GM12891 (cell line): ENCODE measurements at regions not wholly inside any gene's neighbourhood (a gene's known extent, or its start where the extent isn't known, plus 50 kb on each side); places are given as distances from the start of the nearest gene placed in this dataset.

Experiments used
- PAX5 ChIP-seq: IDR thresholded peaks from 2 replicates; pipeline ENCODE4 v1.6.1; 2011; ENCODE audit warnings: low read length, moderate library complexity, mild to moderate bottlenecking; ENCODE audit not compliant: insufficient read depth, severe bottlenecking
- POLR2A ChIP-seq: IDR thresholded peaks from 2 replicates; pipeline ENCODE4 v1.6.1; 2011; ENCODE audit warnings: low read depth, low read length, control low read depth
- POLR2AphosphoS5 ChIP-seq: IDR thresholded peaks from 2 replicates; pipeline ENCODE4 v1.6.1; 2011; ENCODE audit warnings: low read depth, low read length, control low read depth
- POU2F2 ChIP-seq: IDR thresholded peaks from 2 replicates; pipeline ENCODE4 v1.6.1; 2011; ENCODE audit warnings: low read depth, mild to moderate bottlenecking, control low read depth, low read length, moderate library complexity
- SPI1 ChIP-seq: IDR thresholded peaks from 2 replicates; pipeline ENCODE4 v1.6.1; 2011; ENCODE audit warnings: low read depth, low read length, control low read depth
- TAF1 ChIP-seq: IDR thresholded peaks from 2 replicates; pipeline ENCODE4 v1.6.1; 2011; ENCODE audit warnings: low read depth, low read length, control low read depth

- no peak for TF ChIP-seq POLR2A
- TF ChIP-seq TAF1 = no peak
- TF ChIP-seq POLR2AphosphoS5 = no peak
- TF ChIP-seq SPI1 = no peak
- TF ChIP-seq PAX5 = no peak
- TF ChIP-seq POU2F2 = no peak
Observed at GRCh38 chr2:66370824-66371223, 64.1 kb upstream of the MEIS1 start.
